HK-2 (cell line): ENCODE measurements at regions not wholly inside any gene's neighbourhood (a gene's known extent, or its start where the extent isn't known, plus 50 kb on each side); places are given as distances from the start of the nearest gene placed in this dataset.
"Not testable (repeated sequence)": the region's sequence is repeated elsewhere in the genome, so short reads cannot be mapped to it uniquely, and the experiment has no call there.

ENCODE experiments used
- DNase-seq: peaks from one replicate; pipeline ENCODE4 v3.0.0-alpha.2; 2018; ENCODE audit not compliant: unreplicated experiment

- no peak for DNase-seq
These were observed 836.5 kb upstream of the ID2 start for GRCh38 chr2:7845332-7845731.

GRCh38 chr2:7846607-7847006, 835.2 kb upstream of the ID2 start:
- no peak for DNase-seq

GRCh38 chr2:7847321-7847720, 834.5 kb upstream of the ID2 start:
- no peak for DNase-seq

- DNase-seq: no peak
These were observed 832.8 kb upstream of the ID2 start for GRCh38 chr2:7849027-7849426.

- no peak for DNase-seq
These were observed 832.3 kb upstream of the ID2 start for GRCh38 chr2:7849531-7849930.

GRCh38 chr2:7852546-7852945, 829.3 kb upstream of the ID2 start:
- no peak for DNase-seq

- no peak for DNase-seq
These were observed 824.0 kb upstream of the ID2 start for GRCh38 chr2:7857904-7858303.

GRCh38 chr2:7858624-7859023, 823.2 kb upstream of the ID2 start:
- no peak for DNase-seq

GRCh38 chr2:7860693-7861092, 821.2 kb upstream of the ID2 start:
- no peak for DNase-seq

GRCh38 chr2:7861910-7862702, 819.8 kb upstream of the ID2 start:
- no peak for DNase-seq

- no peak for DNase-seq
These were observed 815.8 kb upstream of the ID2 start for GRCh38 chr2:7866104-7866503.

- DNase-seq: no peak
These were observed 815.0 kb upstream of the ID2 start for GRCh38 chr2:7866825-7867224.

- no peak for DNase-seq
These were observed 814.0 kb upstream of the ID2 start for GRCh38 chr2:7867867-7868266.

GRCh38 chr2:7868836-7869235, 813.0 kb upstream of the ID2 start:
- no peak for DNase-seq

GRCh38 chr2:7876445-7876844, 805.4 kb upstream of the ID2 start:
- not testable (repeated sequence) for DNase-seq

- DNase-seq: not testable (repeated sequence)
These were observed 803.6 kb upstream of the ID2 start for GRCh38 chr2:7878266-7878665.

- DNase-seq: no peak
These were observed 802.9 kb upstream of the ID2 start for GRCh38 chr2:7878786-7879482.

GRCh38 chr2:7879483-7879835, 802.4 kb upstream of the ID2 start:
- DNase-seq: no peak

- no peak for DNase-seq
These were observed 801.7 kb upstream of the ID2 start for GRCh38 chr2:7880126-7880525.

GRCh38 chr2:7880566-7880965, 801.3 kb upstream of the ID2 start:
- no peak for DNase-seq

GRCh38 chr2:7881063-7881462, 800.8 kb upstream of the ID2 start:
- no peak for DNase-seq

- no peak for DNase-seq
These were observed 800.4 kb upstream of the ID2 start for GRCh38 chr2:7881466-7881865.

GRCh38 chr2:7882296-7882695, 799.6 kb upstream of the ID2 start:
- DNase-seq: no peak

- no peak for DNase-seq
These were observed 797.5 kb upstream of the ID2 start for GRCh38 chr2:7884338-7884737.
